SK-N-MC (cell line): ENCODE measurements at regions not wholly inside any gene's neighbourhood (a gene's known extent, or its start where the extent isn't known, plus 50 kb on each side); places are given as distances from the start of the nearest gene placed in this dataset.

Experiments
- EZH2 ChIP-seq: fragments of 200-600 bp; sonication (generic); IDR thresholded peaks from one replicate; pipeline ENCODE4 v1.6.1; 2017; ENCODE audit warnings: antibody characterized with exemption
- POLR2AphosphoS5 ChIP-seq: IDR thresholded peaks from 2 replicates; pipeline ENCODE4 v1.6.1; 2012; ENCODE audit warnings: mild to moderate bottlenecking, low read depth, low read length, borderline replicate concordance

DNA sequence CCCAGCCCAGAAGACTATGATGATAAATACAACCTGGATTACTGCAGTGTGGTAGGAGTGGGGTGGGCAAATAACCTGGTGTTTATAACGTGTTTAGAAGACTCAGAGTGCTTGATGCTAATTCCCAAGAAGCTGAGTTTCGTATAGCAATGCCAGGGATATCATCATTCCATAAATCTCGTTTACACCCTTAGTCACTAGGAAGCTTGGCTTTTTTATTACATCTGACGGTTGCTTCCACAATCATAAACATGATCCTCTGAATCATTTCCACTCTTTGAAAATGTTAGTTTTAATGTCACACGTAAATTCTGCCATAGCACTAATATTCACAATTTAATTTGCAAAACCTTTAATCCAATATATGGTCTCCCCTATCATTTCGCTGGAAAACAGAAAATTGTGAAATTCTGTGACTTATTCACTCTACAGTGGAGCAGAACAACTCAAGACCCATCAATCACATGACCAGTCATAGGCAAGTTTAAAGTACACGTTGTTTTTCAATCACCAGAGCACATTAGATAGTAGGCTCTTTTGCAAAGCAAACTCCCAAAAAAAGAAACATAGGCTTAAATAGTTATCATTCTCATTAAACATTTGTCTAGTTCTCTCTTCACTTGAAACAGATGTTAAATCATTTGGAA lies 321.0 kb downstream of the LTN1 start:
- TF ChIP-seq EZH2: no peak
- TF ChIP-seq POLR2AphosphoS5: no peak
